CD14-positive monocyte (primary cell): ENCODE measurements at regions not wholly inside any gene's neighbourhood (a gene's known extent, or its start where the extent isn't known, plus 50 kb on each side); places are given as distances from the start of the nearest gene placed in this dataset.
A peak's percentile ranks its signal among the peaks of the same experiment; 100 is the strongest.

Source experiments
- DNase-seq, 3 donors: peaks; one replicate each; pipeline ENCODE4 v3.0.0-alpha.2; 2011 to 2022
- H2AFZ ChIP-seq: 2 replicates; pipeline ENCODE4 v1.6.0; 2012; ENCODE audit warnings: mild to moderate bottlenecking, low read depth, low read length, inconsistent platforms; ENCODE audit not compliant: insufficient read depth, poor library complexity, severe bottlenecking
- H3K27ac ChIP-seq, 2 donors: 1 replicate in 1 of 2; 2 replicates in 1 of 2; pipeline ENCODE4 v1.5.1; 2012 to 2013; ENCODE audit warnings: low read length in 2 of 2, control low read depth in 1 of 2, inconsistent platforms in 1 of 2, low read depth in 1 of 2, mild to moderate bottlenecking in 1 of 2
- H3K27me3 ChIP-seq, 2 donors: one replicate each; pipeline versions ENCODE4 v1.6.0 to v1.6.1; 2011 to 2013; ENCODE audit warnings: low read length in 2 of 2; ENCODE audit not compliant: control insufficient read depth in 2 of 2, insufficient read depth in 2 of 2
- H3K36me3 ChIP-seq, 2 donors: replicated peaks in 1 of 2; 1 replicate in 1 of 2; 2 replicates in 1 of 2; pipeline versions ENCODE4 v1.5.1 to v1.6.1; 2012 to 2013; ENCODE audit warnings: low read length in 2 of 2, control low read depth in 1 of 2, inconsistent platforms in 1 of 2, mild to moderate bottlenecking in 1 of 2; ENCODE audit not compliant: insufficient read depth in 2 of 2, control insufficient read depth in 1 of 2
- H3K4me1 ChIP-seq, 2 donors: 1 replicate in 1 of 2; 2 replicates in 1 of 2; pipeline versions ENCODE4 v1.5.1 to v1.6.1; 2012 to 2013; ENCODE audit warnings: low read length in 2 of 2, control low read depth in 1 of 2, inconsistent platforms in 1 of 2, mild to moderate bottlenecking in 1 of 2, moderate library complexity in 1 of 2; ENCODE audit not compliant: insufficient read depth in 2 of 2, control insufficient read depth in 1 of 2
- H3K4me2 ChIP-seq: replicated peaks from 2 replicates; pipeline ENCODE3; 2012; ENCODE audit warnings: low read length, moderate library complexity, mild to moderate bottlenecking; ENCODE audit not compliant: poor library complexity, severe bottlenecking; ENCODE audit errors: extremely low read depth
- H3K4me3 ChIP-seq, 3 experiments: fragments of 200-600 bp in 1 of 3; sonication (generic) in 1 of 3; replicated peaks in 1 of 3; 1 replicate in 2 of 3; 2 replicates in 1 of 3; pipeline ENCODE4 v1.5.1; 2011 to 2013; ENCODE audit warnings: low read length in 3 of 3, mild to moderate bottlenecking in 3 of 3, control low read depth in 2 of 3, low read depth in 2 of 3, inconsistent platforms in 1 of 3, moderate library complexity in 1 of 3
- H3K79me2 ChIP-seq: 2 replicates; pipeline ENCODE4 v1.6.0; 2012; ENCODE audit warnings: mild to moderate bottlenecking, control low read depth, inconsistent platforms, low read length, moderate library complexity; ENCODE audit not compliant: insufficient read depth
- H3K9ac ChIP-seq: 2 replicates; pipeline ENCODE4 v1.6.0; 2017; ENCODE audit warnings: low read length, mild to moderate bottlenecking; ENCODE audit not compliant: insufficient read depth, poor library complexity, severe bottlenecking
- H3K9me3 ChIP-seq, 2 donors: replicated peaks in 1 of 2; 1 replicate in 1 of 2; 2 replicates in 1 of 2; pipeline versions ENCODE4 v1.5.1 to v1.6.1; 2012 to 2013; ENCODE audit warnings: low read length in 2 of 2, control low read depth in 1 of 2; ENCODE audit not compliant: control insufficient read depth in 1 of 2, insufficient read depth in 1 of 2
- H4K20me1 ChIP-seq: 2 replicates; pipeline ENCODE4 v1.6.0; 2012; ENCODE audit warnings: mild to moderate bottlenecking, low read length, control low read depth, moderate library complexity; ENCODE audit not compliant: insufficient read depth
- H3K27ac Mint-ChIP-seq, 7 donors: one replicate each; pipeline ENCODE4 v1.8.0; 2020; ENCODE audit warnings: mild to moderate bottlenecking in 7 of 7, mixed read lengths in 7 of 7, moderate library complexity in 6 of 7, inconsistent platforms in 2 of 7
- H3K27me3 Mint-ChIP-seq, 3 donors: one replicate each; pipeline ENCODE4 v1.8.0; 2021 to 2022; ENCODE audit warnings: low read depth in 3 of 3, mild to moderate bottlenecking in 3 of 3, mixed read lengths in 3 of 3, moderate library complexity in 3 of 3, inconsistent platforms in 1 of 3
- H3K36me3 Mint-ChIP-seq, 2 donors: one replicate each; pipeline ENCODE4 v1.8.0; 2020; ENCODE audit warnings: mixed read lengths in 2 of 2, inconsistent platforms in 1 of 2, mild to moderate bottlenecking in 1 of 2
- H3K4me1 Mint-ChIP-seq: one replicate; pipeline ENCODE4 v1.8.0; 2020; ENCODE audit warnings: mild to moderate bottlenecking, mixed read lengths
- H3K4me3 Mint-ChIP-seq, 2 donors: one replicate each; pipeline ENCODE4 v1.8.0; 2020; ENCODE audit warnings: mild to moderate bottlenecking in 2 of 2, mixed read lengths in 2 of 2, moderate library complexity in 1 of 2
- H3K9me3 Mint-ChIP-seq, 7 donors: one replicate each; pipeline ENCODE4 v1.8.0; 2020 to 2022; ENCODE audit warnings: mixed read lengths in 7 of 7, mild to moderate bottlenecking in 6 of 7, moderate library complexity in 6 of 7, inconsistent platforms in 2 of 7
- CTCF ChIP-seq: fragments of 200-600 bp; IDR thresholded peaks from one replicate; pipeline ENCODE4 v1.8.0; 2022; ENCODE audit warnings: antibody characterized with exemption, mild to moderate bottlenecking
- WGBS: methylation state at CpG from one replicate; pipeline ENCODE4 v1.1.5; 2013; ENCODE audit warnings: missing lambda C conversion rate; ENCODE audit not compliant: insufficient coverage; 5-methylcytosine and 5-hydroxymethylcytosine counted together
- intact Hi-C, 2 donors: fragments of 100-400 bp; cut with micrococcal nuclease; formaldehyde crosslinking; loops; one replicate each; pipeline versions ENCODE4 v1.15.0 to v1.15.1; 2023

- no peak for TF ChIP-seq CTCF
These were observed 91.5 kb upstream of the CHD2 start for GRCh38 chr15:92808598-92809063.

GRCh38 chr15:92809064-92809879, 90.9 kb upstream of the CHD2 start:
- H3K4me1 Mint-ChIP-seq: peaks cover 53% of the 10 kb centered on the region
- DNase-seq: peak; percentile 97 to 98 (median 98)
- Histone ChIP-seq H3K27ac (peak overlapping the region; percentile 99), H3K79me2 (peaks cover 48% of the 10 kb centered on the region), H3K9me3 (no peaks in the 10 kb centered on the region), H3K4me2 (peak overlapping the region; percentile 92), H3K36me3 (no peaks in the 10 kb centered on the region), H4K20me1 (no peaks in the 10 kb centered on the region), H3K27me3 (no peaks in the 10 kb centered on the region), H3K9ac (peak overlapping the region; percentile 95), H3K4me1 (peaks cover 58 to 71% of the 10 kb centered on the region in 2 donors), H3K4me3 (peak overlapping the region; percentile 59 to 81 (median 63)), H2AFZ (peak overlapping the region; percentile 74)
- WGBS: under 1% methylated on average over 77 of the region's 80 CpGs
- peak overlapping the region; percentile 98 to 100 (median 99) for H3K27ac Mint-ChIP-seq
- H3K4me3 Mint-ChIP-seq: peak overlapping the region; percentile 82 to 90
- H3K9me3 Mint-ChIP-seq: no peaks in the 10 kb centered on the region
- TF ChIP-seq CTCF: peak; percentile 98
- peaks cover 0 to 1% (median 0%) of the 10 kb centered on the region in 3 donors for H3K27me3 Mint-ChIP-seq
- intact Hi-C loops: loop anchor here (2.0 to 5.0 kb wide), 3 partner anchors 73 to 96 kb away; partner anchors contain the start of gene CHD2 (in 1 of the 2)
- peaks cover 0 to 2% of the 10 kb centered on the region in 2 donors for H3K36me3 Mint-ChIP-seq

More at GRCh38 chr15:92808598-92809063, 91.5 kb upstream of the CHD2 start:
- Mint-ChIP-seq H3K36me3 (peaks cover 0 to 2% of the 10 kb centered on the region in 2 donors), H3K4me3 (peak overlapping the region; percentile 82 to 90), H3K9me3 (no peaks in the 10 kb centered on the region), H3K4me1 (peaks cover 58% of the 10 kb centered on the region), H3K27ac (peak overlapping the region; percentile 98 to 100 (median 99)), H3K27me3 (peaks cover 0 to 1% (median 0%) of the 10 kb centered on the region in 3 donors)
- peak overlapping the region; percentile 99 for H3K27ac ChIP-seq
- peak in 2 of 3 donors; percentile 20 to 44 for DNase-seq
- peak overlapping the region; percentile 58 to 81 (median 59) for H3K4me3 ChIP-seq
- H3K4me1 ChIP-seq: peaks cover 62 to 75% of the 10 kb centered on the region in 2 donors
- H3K27me3 ChIP-seq: no peaks in the 10 kb centered on the region
- no peaks in the 10 kb centered on the region for H3K36me3 ChIP-seq
- intact Hi-C loops: loop anchor here (2.0 to 5.0 kb wide), 3 partner anchors 74 to 96 kb away; partner anchors contain the start of gene CHD2 (in 1 of the 2)
- peak overlapping the region; percentile 92 for H3K4me2 ChIP-seq
- H3K9ac ChIP-seq: peak overlapping the region; percentile 95
- 0% methylated on average over 15 of the region's 30 CpGs for WGBS
- peaks cover 48% of the 10 kb centered on the region for H3K79me2 ChIP-seq
- H3K9me3 ChIP-seq: no peaks in the 10 kb centered on the region
- no peaks in the 10 kb centered on the region for H4K20me1 ChIP-seq
- peak overlapping the region; percentile 69 for H2AFZ ChIP-seq
